SK-N-MC (cell line): ENCODE measurements at regions not wholly inside any gene's neighbourhood (a gene's known extent, or its start where the extent isn't known, plus 50 kb on each side); places are given as distances from the start of the nearest gene placed in this dataset.

Experiments used
- EZH2 ChIP-seq: fragments of 200-600 bp; sonication (generic); IDR thresholded peaks from one replicate; pipeline ENCODE4 v1.6.1; 2017; ENCODE audit warnings: antibody characterized with exemption
- FOXP2 ChIP-seq: optimal IDR thresholded peaks from 2 replicates; pipeline ENCODE3; 2011; ENCODE audit warnings: mild to moderate bottlenecking, moderate library complexity; ENCODE audit not compliant: insufficient read depth; ENCODE audit errors: extremely low read length, control extremely low read depth
- POLR2AphosphoS5 ChIP-seq: IDR thresholded peaks from 2 replicates; pipeline ENCODE4 v1.6.1; 2012; ENCODE audit warnings: mild to moderate bottlenecking, low read depth, low read length, borderline replicate concordance

GRCh38 chr13:75231235-75231634, 250.7 kb downstream of the TBC1D4 start:
- TF ChIP-seq EZH2 (no peak), POLR2AphosphoS5 (no peak), FOXP2 (no peak)
